SK-MEL-5 (cell line): ENCODE measurements at regions not wholly inside any gene's neighbourhood (a gene's known extent, or its start where the extent isn't known, plus 50 kb on each side); places are given as distances from the start of the nearest gene placed in this dataset.
"Not testable (repeated sequence)": the region's sequence is repeated elsewhere in the genome, so short reads cannot be mapped to it uniquely, and the experiment has no call there.

Source experiments
- DNase-seq: peaks from one replicate; pipeline ENCODE4 v3.0.0-alpha.2; 2016; ENCODE audit warnings: low read depth, low spot score
- in situ Hi-C: cut with HindIII; loops from 2 replicates; pipeline ENCODE4 v1.10.0; 2016; ENCODE audit warnings: low sequenced_read_pairs, high pct_unique_total_duplicates, low pct_unique_long_range_greater_than_20kb

DNA sequence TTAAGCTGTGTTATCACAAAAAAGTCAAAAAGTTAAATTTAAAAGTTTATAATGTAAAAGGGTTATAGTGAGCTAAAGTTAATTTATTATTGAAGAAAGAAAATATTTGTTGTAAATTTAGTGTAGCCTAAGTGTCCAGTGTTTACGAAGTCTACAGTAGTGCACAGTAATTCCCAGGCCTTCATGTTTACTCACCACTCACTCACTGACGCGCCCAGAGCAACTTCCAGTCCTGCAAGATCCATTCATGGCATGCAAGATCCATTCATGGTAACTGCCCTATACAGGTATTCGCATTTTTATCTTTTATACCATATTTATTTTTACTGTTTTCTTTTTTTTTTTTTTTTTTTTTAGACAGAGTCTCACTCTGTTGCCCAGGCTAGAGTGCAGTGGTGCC is 69.5 kb downstream of the TPRA1 start:
- in situ Hi-C loops: no loop called here
- no peak for DNase-seq

- no peak for DNase-seq
- in situ Hi-C loops: no loop called here
These were observed 72.0 kb downstream of the TPRA1 start for GRCh38 chr3:127518456-127519081.

DNA sequence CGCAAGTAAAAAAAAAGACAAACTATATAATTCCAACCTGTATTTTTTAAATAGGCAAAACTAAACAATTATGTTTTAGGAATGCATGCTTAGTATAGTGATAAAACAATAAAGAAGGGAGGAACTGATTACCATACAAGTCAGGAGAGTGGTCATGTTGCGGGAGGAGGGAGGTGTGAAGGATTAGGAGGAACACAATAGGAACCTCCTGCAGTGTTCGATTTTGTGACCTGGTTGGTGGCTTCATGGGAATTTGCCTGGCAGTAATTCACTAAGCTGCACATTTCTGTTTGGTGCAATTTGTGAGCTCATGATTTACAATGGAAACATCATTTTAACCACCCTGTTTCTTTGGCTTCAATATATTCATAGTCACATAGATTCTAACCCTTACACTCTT is 78.3 kb downstream of the TPRA1 start:
- in situ Hi-C loops: no loop called here

GRCh38 chr3:127501177-127501576 is 89.4 kb downstream of the TPRA1 start:
- in situ Hi-C loops: no loop called here
- no peak for DNase-seq

More for the DNA sequence above, 78.3 kb downstream of the TPRA1 start:
- no peak for DNase-seq

GRCh38 chr3:127497676-127498075 is 92.9 kb downstream of the TPRA1 start:
- DNase-seq: no peak
- in situ Hi-C loops: no loop called here

DNA sequence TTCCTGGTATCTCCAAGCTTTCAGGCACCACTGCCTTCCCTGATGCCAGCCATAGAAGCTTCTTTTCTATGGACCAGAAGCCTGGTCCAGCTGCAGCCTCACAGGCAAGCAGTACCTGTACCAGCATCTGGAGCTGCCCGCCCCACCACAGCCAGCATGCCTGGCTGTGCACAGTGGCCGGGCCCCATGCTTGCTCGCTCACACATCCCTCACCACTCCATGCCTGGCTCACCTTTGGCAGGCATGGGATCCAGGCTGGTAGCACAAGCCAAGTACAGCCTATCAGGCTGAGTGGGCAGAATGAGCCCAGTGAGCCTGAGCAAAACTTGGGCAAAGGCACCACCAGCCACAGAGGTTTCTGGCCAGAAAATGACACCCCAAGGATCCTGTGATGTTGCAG is 93.4 kb downstream of the TPRA1 start:
- in situ Hi-C loops: no loop called here
- DNase-seq: no peak

GRCh38 chr3:127495821-127496655 is 94.5 kb downstream of the TPRA1 start:
- in situ Hi-C loops: no loop called here
- no peak for DNase-seq

GRCh38 chr3:127493924-127494646 is 96.4 kb downstream of the TPRA1 start:
- in situ Hi-C loops: no loop called here
- no peak for DNase-seq

DNA sequence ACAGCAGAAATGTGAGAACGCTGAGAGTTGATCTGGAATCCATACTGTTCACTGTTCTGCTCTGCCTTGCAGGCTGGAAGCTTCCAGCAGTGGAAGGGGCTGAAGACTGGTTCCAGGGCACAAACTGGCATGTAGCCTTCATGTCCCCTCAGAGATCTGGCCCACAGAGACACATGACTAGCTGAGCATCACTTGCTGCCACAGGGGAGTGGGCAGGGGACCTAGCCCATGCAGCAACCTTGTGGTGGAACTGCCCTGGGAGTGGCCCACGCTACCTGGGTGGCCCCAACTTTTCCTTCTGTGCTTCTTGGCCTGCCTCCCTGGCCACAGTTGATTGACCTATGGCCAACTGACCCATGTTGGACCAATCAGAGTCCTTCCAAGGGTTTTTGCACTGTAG is 98.1 kb downstream of the TPRA1 start:
- DNase-seq: no peak
- in situ Hi-C loops: no loop called here

DNA sequence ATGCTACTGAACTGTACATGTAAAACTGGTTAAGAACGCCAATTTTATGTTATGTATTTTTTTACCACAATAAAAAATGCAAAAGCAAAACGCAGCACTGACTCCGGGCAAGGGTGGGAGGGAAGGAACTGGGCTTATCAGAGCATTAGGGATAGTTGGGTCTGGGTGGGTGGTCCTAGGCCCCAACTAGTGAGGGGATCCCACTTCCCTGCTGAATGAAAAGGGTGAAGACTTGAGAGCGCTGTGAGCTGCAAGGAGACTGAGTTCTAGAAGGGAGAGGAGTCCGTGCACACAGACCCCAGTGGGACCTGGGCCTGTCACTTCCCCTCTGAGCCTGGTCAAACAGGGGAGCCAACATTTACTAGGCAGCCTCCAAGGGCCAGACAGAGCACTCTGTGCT is 98.6 kb downstream of the TPRA1 start:
- no peak for DNase-seq
- in situ Hi-C loops: no loop called here

GRCh38 chr3:127491323-127491722 is 99.2 kb downstream of the TPRA1 start:
- in situ Hi-C loops: no loop called here
- no peak for DNase-seq

GRCh38 chr3:127491024-127491305 is 99.6 kb downstream of the TPRA1 start:
- in situ Hi-C loops, DNase-seq: not testable (repeated sequence)

DNA sequence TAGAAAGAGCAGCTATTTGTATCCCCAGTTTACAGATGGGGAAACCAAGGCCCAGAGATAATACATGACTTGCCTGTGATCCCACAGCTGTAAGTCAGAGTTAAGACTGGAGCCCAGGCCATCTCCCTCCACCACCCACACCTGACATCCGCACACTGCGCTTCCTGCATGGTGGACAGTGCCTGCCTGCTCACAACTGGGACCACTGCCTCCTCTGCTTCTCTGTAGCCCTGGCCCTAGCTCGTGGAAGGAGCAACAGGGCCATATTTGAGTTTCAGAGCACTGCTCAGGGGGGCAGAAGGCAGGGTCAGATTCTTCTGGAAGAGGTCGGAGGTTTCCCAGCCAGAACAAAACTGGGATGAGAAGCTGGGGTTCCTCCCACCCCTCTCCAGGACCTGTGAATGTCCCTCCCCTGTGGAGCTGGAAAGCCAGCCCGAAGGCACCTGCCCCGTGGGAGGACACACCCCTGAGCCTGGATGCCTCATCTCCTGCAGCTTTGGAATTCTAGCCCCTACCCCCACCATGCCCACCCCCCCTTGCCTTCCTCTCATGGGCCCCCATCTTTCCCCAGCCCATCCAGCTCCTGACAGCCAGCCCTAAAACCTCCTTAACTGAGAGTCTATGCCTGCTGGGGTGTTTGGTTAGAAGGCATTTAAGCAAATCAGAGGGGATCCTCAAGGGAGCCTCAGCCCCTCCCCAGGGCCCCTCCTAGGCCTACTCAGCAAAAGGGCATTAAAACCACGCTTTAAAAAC is 100.1 kb downstream of the TPRA1 start:
- in situ Hi-C loops: no loop called here
- no peak for DNase-seq

- DNase-seq: no peak
- in situ Hi-C loops: no loop called here
These were observed 101.2 kb downstream of the TPRA1 start for GRCh38 chr3:127489357-127489756.

- no peak for DNase-seq
- in situ Hi-C loops: no loop called here
These were observed 101.8 kb downstream of the TPRA1 start for GRCh38 chr3:127488740-127489139.

- no peak for DNase-seq
- in situ Hi-C loops: no loop called here
These were observed 102.3 kb downstream of the TPRA1 start for GRCh38 chr3:127488141-127488672.

GRCh38 chr3:127487196-127487595 is 103.3 kb downstream of the TPRA1 start:
- no peak for DNase-seq
- in situ Hi-C loops: no loop called here
